ENCODE measurements at regions not wholly inside any gene's neighbourhood (a gene's known extent, or its start where the extent isn't known, plus 50 kb on each side); places are given as distances from the start of the nearest gene placed in this dataset.
"Not testable (repeated sequence)": the region's sequence is repeated elsewhere in the genome, so short reads cannot be mapped to it uniquely, and the experiment has no call there.

DNA sequence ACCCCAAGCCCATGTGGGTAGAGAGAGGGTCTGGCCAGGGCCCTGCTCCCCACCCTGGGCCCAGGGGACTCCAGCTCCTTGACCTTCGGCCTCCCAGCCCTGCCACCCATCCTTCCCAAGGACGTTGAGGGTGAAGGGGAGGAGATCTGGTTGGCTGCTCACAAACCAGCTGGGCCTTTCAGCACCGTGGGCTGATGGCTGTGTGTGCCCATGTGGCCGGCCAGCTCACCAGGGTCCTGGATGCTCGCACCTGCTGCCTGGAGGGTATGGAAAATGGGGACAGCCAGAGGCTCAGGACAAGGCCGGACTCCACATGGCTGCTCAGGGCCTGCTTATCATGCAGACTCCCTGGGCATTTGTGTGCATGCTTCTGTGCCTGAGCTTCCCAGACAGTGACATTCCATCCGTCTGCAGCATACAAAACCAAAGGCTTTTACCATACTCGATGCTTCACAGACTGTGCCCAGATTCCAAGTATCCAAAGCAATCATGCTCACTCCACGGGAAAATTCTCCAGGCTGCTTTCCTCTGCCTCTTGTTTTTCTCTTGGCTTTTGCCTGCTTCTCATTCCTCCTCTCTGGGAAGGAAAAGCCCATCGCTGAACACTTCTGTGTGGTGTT is 112.5 kb upstream of the ZNF469 start:
- H2BK15ac ChIP-seq (ENCODE audit: low read length); H2AK5ac ChIP-seq (ENCODE audit: low read depth, low read length); H4K20me1 ChIP-seq (replicated peaks in 1 of 2; ENCODE audit: control insufficient read depth in 1 of 2, insufficient read depth in 2 of 2, low read length in 2 of 2); H3K4me2 ChIP-seq (ENCODE audit: insufficient read depth in 1 of 2, low read depth in 2 of 2, low read length in 2 of 2); H3K27me3 ChIP-seq (replicated peaks in 1 of 4; ENCODE audit: control insufficient read depth in 3 of 4, extremely low read depth in 1 of 4, insufficient read depth in 3 of 4, low read length in 3 of 4); H3K36me3 ChIP-seq (ENCODE audit: control insufficient read depth in 2 of 4, insufficient read depth in 4 of 4, low read length in 3 of 4); H4K8ac ChIP-seq (ENCODE audit: extremely low read depth, insufficient read depth, low read length); H3K9me3 ChIP-seq (ENCODE audit: insufficient read depth in 2 of 2, low read depth in 1 of 2, low read length in 1 of 2); H3K4me1 ChIP-seq (replicated peaks in 1 of 4; ENCODE audit: control insufficient read depth in 3 of 4, insufficient read depth in 4 of 4, low read length in 3 of 4); FAIRE-seq; H3K9ac ChIP-seq (replicated peaks in 1 of 4; ENCODE audit: extremely low read depth in 1 of 4, low read depth in 3 of 4, low read length in 3 of 4); H3K4ac ChIP-seq (replicated peaks; ENCODE audit: insufficient read length, low read depth, low read length); H3K56ac ChIP-seq (replicated peaks; ENCODE audit: insufficient read length, low read depth, low read length); H2BK20ac ChIP-seq (ENCODE audit: low read length); H2BK5ac ChIP-seq (ENCODE audit: low read depth, low read length); H4K5ac ChIP-seq (ENCODE audit: insufficient read length, low read depth, low read length); H3K79me2 ChIP-seq (ENCODE audit: control insufficient read depth in 1 of 2, insufficient read depth in 2 of 2, low read length in 2 of 2); DNase-seq (ENCODE audit: low read depth in 1 of 2, low spot score in 2 of 2); H3K18ac ChIP-seq (ENCODE audit: extremely low read depth, low read length); H3K14ac ChIP-seq (ENCODE audit: insufficient read length); H4K91ac ChIP-seq (replicated peaks; ENCODE audit: insufficient read length, low read length); H3K23ac ChIP-seq (ENCODE audit: insufficient read length); H2BK12ac ChIP-seq (ENCODE audit: low read depth, low read length); H3K4me3 ChIP-seq (ENCODE audit: extremely low read depth in 1 of 4, insufficient read depth in 2 of 4, low read depth in 3 of 4, low read length in 4 of 4); H3K27ac ChIP-seq (ENCODE audit: low read depth, low read length); H3K79me1 ChIP-seq (ENCODE audit: low read depth, low read length); H2AFZ ChIP-seq (ENCODE audit: low read length); POLR2A ChIA-PET (ENCODE audit: partially characterized antibody); H2BK120ac ChIP-seq (replicated peaks; ENCODE audit: low read depth, low read length): not testable (repeated sequence)
- 91% methylated on average over 10 of the region's 10 CpGs; no CpG with 5 or more reads in 1 of the 2 experiments for WGBS, 2 experiments (ENCODE audit: extremely low coverage in 1 of 2, insufficient coverage in 1 of 2, insufficient read length in 1 of 2, insufficient replicate concordance in 2 of 2, low coverage in 1 of 2, low lambda C conversion rate in 2 of 2, missing lambda C conversion rate in 1 of 2)
- CTCF ChIA-PET (ENCODE audit: partially characterized antibody), result interaction anchor here (0.8 kb wide), 1 partner anchor 15 kb away, joined by 3 read pairs; no protein-coding TSS in a partner anchor
- H3K23me2 ChIP-seq (ENCODE audit: low read depth, low read length), result peaks cover 11% of the 10 kb centered on the region; the same call in 1 of the 2 replicates

- H3K79me1 ChIP-seq (ENCODE audit: low read depth, low read length); CTCF ChIA-PET (ENCODE audit: partially characterized antibody); H3K14ac ChIP-seq (ENCODE audit: insufficient read length); H3K36me3 ChIP-seq (ENCODE audit: control insufficient read depth in 2 of 4, insufficient read depth in 4 of 4, low read length in 3 of 4); H3K27ac ChIP-seq (ENCODE audit: low read depth, low read length); H2BK5ac ChIP-seq (ENCODE audit: low read depth, low read length); H2BK12ac ChIP-seq (ENCODE audit: low read depth, low read length); H4K5ac ChIP-seq (ENCODE audit: insufficient read length, low read depth, low read length); H3K23ac ChIP-seq (ENCODE audit: insufficient read length); DNase-seq (ENCODE audit: low read depth in 1 of 2, low spot score in 2 of 2); H4K91ac ChIP-seq (replicated peaks; ENCODE audit: insufficient read length, low read length); H2AK5ac ChIP-seq (ENCODE audit: low read depth, low read length); H3K4ac ChIP-seq (replicated peaks; ENCODE audit: insufficient read length, low read depth, low read length); H3K79me2 ChIP-seq (ENCODE audit: control insufficient read depth in 1 of 2, insufficient read depth in 2 of 2, low read length in 2 of 2); H3K27me3 ChIP-seq (replicated peaks in 1 of 4; ENCODE audit: control insufficient read depth in 3 of 4, extremely low read depth in 1 of 4, insufficient read depth in 3 of 4, low read length in 3 of 4); FAIRE-seq; H4K8ac ChIP-seq (ENCODE audit: extremely low read depth, insufficient read depth, low read length); H3K9ac ChIP-seq (replicated peaks in 1 of 4; ENCODE audit: extremely low read depth in 1 of 4, low read depth in 3 of 4, low read length in 3 of 4); H2AFZ ChIP-seq (ENCODE audit: low read length); H3K9me3 ChIP-seq (ENCODE audit: insufficient read depth in 2 of 2, low read depth in 1 of 2, low read length in 1 of 2); H4K20me1 ChIP-seq (replicated peaks in 1 of 2; ENCODE audit: control insufficient read depth in 1 of 2, insufficient read depth in 2 of 2, low read length in 2 of 2); H2BK15ac ChIP-seq (ENCODE audit: low read length); H3K18ac ChIP-seq (ENCODE audit: extremely low read depth, low read length); POLR2A ChIA-PET (ENCODE audit: partially characterized antibody); H3K4me1 ChIP-seq (replicated peaks in 1 of 4; ENCODE audit: control insufficient read depth in 3 of 4, insufficient read depth in 4 of 4, low read length in 3 of 4); H2BK20ac ChIP-seq (ENCODE audit: low read length); H3K56ac ChIP-seq (replicated peaks; ENCODE audit: insufficient read length, low read depth, low read length); H3K4me2 ChIP-seq (ENCODE audit: insufficient read depth in 1 of 2, low read depth in 2 of 2, low read length in 2 of 2); H2BK120ac ChIP-seq (replicated peaks; ENCODE audit: low read depth, low read length); H3K4me3 ChIP-seq (ENCODE audit: extremely low read depth in 1 of 4, insufficient read depth in 2 of 4, low read depth in 3 of 4, low read length in 4 of 4): not testable (repeated sequence)
- H3K23me2 ChIP-seq (ENCODE audit: low read depth, low read length), result peaks cover 11% of the 10 kb centered on the region; the same call in 1 of the 2 replicates
- 96% methylated on average over 5 of the region's 11 CpGs; no CpG with 5 or more reads in 1 of the 2 experiments for WGBS, 2 experiments (ENCODE audit: extremely low coverage in 1 of 2, insufficient coverage in 1 of 2, insufficient read length in 1 of 2, insufficient replicate concordance in 2 of 2, low coverage in 1 of 2, low lambda C conversion rate in 2 of 2, missing lambda C conversion rate in 1 of 2)
Measured at GRCh38 chr16:88271296-88271695, 111.5 kb upstream of the ZNF469 start.

Data from H1 (cell line).